NAMALWA (cell line): ENCODE measurements at regions not wholly inside any gene's neighbourhood (a gene's known extent, or its start where the extent isn't known, plus 50 kb on each side); places are given as distances from the start of the nearest gene placed in this dataset.
A peak's percentile ranks its signal among the peaks of the same experiment; 100 is the strongest.

ENCODE experiments used
- DNase-seq: peaks from one replicate; pipeline ENCODE4 v3.0.0-alpha.2; 2015; ENCODE audit warnings: low spot score

GRCh38 chr16:66289986-66290385, 76.5 kb upstream of the CDH5 start:
- no peak for DNase-seq

DNA sequence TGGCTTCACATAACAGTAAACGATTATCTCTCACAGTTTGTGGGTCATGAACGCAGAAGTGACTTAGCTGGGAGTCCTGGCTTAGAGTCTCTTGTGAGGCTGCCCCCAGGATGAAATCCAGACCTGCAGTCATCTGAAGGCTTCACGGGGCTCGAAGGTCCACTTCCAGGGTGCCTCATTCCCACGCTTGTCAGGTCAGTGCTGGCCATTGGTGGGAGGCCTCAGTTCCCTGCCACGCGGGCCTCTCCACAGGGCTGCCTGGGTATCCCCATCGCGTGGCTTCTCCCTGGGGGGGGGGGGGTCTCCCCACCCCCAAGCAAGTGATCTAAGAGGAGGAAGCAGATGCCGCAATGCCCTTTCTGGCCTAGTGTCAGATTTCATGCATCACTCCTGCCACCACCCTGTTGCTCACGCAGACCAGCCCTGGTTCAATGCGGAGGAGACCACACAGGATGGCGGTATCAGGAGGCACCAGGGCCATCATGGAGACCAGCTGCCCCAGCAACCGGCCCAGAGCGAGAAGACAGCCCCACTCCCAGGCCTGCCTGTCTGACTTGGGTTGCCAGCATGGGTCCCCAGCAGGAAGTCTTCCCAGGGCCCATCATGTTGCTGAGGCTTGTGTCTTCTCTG, 77.3 kb upstream of the CDH5 start:
- DNase-seq, result no peak

DNA sequence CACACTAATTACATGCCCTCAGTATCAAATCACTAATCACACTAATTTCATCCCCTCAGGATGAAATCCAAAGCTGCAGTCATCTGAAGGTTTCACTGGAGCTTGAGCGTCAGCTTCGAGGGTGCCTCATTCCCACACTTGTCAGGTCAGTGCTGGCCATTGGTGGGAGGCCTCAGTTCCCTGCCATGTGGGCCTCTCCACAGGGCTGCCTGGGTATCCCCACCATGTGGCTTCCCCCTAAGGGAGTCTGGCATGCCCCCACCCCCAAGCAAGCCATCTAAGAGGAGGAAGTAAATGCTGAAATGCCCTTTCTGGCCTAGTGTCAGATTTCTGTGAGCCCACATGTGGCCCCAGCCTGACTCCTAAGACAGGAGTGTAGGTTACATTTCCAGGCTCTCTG, 78.6 kb upstream of the CDH5 start:
- DNase-seq, result no peak

DNA sequence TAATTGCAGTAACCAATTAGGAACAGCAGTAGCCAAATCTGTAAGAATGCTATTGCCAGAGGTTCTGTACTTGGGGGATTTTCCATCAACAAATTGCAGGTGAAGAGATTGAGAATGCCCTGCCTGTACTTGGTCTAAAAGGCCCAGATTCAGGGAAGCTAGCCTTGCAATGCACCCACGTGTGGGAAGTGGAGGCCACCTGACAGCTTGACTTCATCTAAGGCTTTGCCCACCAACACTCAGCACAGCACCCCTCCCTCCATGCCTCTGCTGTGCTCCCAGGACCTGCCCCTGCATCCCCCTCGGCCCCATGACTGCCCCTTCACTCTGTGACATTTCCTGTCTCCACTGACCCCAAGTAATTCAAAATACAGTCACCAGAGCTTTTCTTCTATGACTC, 79.1 kb upstream of the CDH5 start:
- no peak for DNase-seq

DNA sequence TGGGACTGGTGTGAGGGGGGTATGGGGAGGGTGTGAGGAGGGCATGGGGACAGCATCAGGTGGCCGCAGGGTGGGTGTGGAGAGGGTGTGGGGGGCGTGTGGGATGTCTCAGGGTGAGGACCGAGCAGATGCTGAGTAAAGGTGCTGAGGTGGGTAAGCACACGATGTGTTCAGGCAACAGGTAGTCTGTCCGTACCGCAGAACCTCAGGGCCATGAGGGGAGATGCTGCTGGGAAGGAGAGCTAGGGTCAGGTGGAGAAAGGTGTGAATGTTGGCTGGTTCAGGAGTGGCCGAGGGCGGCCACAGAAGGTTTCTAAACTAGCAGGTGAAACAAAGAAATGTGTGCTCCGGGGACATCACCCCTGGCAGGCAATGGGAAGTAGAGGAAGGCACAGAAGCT, 80.0 kb upstream of the CDH5 start:
- DNase-seq, result no peak

- DNase-seq, result no peak
Measured at GRCh38 chr16:66278604-66279262, 87.8 kb upstream of the CDH5 start.

DNA sequence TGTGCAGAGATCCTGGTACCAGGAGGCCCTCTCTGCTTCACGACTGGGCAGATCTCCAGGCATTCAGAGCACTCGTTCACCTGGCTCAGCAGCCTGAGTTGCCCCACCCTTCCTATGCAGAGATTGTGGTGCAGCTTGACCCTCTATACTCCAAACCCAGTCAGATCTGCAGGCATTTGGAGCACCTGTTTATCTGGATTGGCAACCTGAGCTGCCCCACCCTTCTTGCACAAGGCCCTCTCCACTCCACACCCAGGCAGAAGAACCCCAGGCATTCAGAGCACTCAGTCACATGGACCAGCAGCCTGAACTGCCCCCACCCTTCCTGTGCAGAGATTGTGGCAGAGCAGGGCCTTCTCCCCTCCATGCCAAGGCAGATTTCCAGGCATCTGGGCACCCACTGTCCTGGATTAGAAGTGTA, 88.4 kb upstream of the CDH5 start:
- no peak for DNase-seq

- no peak for DNase-seq
Measured at GRCh38 chr16:66277311-66278070, 89.0 kb upstream of the CDH5 start.

GRCh38 chr16:66275775-66276428, 90.6 kb upstream of the CDH5 start:
- peak; percentile 46 for DNase-seq

GRCh38 chr16:66274335-66275110, 92.0 kb upstream of the CDH5 start:
- DNase-seq, result peak; percentile 49

DNA sequence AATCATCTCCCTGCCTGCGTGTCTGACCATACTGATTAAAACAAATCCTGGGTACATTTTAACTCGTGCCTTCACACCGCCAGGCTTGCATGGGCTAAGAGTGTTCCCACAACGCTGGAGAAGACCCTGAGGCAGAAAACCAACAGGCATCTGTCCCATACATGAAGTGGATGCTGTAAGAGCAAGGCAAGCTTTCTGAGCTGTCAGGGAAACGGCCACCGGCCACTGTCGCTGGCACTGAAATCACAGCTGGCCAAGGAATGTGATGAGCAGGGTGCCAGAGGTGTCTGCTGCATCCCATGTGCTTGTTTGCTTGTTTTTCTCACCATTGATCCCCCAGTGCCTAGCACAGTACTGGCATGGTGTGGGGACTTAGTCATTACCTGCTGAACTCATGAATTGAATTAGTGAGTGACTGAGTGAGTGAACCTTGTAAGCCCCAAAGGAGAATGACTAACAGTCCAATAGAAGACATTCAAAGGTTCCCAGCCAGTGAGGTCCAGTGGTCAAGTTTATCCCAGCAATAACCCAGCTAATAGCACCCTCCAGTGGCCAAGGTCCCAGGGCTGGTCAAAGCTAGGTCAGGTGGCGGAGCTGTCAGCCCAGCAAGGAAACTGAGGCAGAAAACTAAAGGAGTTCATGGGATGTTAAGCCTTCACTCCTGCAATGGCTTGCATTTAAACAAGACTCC, 92.7 kb upstream of the CDH5 start:
- DNase-seq, result no peak

- DNase-seq, result no peak
Measured at GRCh38 chr16:66273053-66273452, 93.4 kb upstream of the CDH5 start.

DNA sequence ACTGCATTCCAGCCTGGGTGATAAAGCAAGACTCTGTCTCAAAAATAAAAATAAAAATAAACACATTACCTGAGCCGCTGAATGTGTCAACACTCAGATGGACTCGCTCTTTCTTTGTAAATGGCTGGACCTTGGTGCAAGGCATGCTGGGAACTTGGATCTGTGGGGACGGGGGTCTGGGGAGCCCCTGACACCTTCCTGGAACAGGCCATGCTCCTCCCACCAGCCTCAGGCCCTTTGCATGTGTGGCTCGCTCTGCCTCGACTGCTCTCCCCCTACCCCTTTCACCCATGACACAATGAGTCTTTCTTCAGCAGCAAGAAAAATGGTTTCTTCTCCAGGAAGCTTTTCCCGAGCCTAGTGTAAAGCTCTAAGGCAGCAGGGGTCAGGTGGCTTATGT, 94.0 kb upstream of the CDH5 start:
- no peak for DNase-seq

GRCh38 chr16:66271074-66272060, 95.1 kb upstream of the CDH5 start:
- DNase-seq, result no peak

- DNase-seq, result peak; percentile 66
Measured at GRCh38 chr16:66270333-66270927, 96.1 kb upstream of the CDH5 start.

DNA sequence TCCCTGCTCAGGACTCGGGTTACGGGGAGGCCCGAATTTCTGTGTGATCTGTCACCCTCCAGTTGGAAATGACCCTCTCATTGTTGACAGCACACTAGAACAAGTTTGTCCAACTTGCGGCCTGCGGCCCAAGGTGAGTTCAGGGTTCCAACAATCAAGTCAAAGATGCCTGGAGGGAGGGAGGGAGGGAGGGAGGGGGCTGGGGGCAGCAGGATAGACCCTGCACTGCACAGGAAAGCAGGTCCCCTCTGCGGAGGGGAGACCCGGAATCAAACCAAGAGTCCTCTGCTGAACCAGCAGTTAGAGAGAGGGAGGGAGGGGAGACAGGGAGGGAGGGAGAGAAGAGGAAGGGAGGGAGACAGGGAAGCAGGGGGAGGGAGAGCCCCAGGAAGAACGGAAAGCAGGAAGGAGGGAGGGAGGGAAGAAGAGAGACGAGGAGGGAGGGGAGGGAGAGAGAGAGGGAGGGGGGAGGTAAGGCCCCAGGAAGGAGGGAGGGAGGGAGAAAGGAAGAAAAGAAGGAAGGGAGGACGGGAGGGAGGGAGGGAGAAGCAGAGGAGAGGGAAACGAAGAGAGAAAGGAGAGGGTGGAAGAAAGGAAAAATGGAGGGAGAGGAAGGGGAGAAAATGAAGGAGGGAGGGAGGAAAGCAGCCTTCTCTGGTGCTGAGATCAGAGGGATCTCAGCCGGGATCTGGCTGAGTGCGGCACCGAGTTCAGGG, 96.7 kb upstream of the CDH5 start:
- DNase-seq, result no peak

DNA sequence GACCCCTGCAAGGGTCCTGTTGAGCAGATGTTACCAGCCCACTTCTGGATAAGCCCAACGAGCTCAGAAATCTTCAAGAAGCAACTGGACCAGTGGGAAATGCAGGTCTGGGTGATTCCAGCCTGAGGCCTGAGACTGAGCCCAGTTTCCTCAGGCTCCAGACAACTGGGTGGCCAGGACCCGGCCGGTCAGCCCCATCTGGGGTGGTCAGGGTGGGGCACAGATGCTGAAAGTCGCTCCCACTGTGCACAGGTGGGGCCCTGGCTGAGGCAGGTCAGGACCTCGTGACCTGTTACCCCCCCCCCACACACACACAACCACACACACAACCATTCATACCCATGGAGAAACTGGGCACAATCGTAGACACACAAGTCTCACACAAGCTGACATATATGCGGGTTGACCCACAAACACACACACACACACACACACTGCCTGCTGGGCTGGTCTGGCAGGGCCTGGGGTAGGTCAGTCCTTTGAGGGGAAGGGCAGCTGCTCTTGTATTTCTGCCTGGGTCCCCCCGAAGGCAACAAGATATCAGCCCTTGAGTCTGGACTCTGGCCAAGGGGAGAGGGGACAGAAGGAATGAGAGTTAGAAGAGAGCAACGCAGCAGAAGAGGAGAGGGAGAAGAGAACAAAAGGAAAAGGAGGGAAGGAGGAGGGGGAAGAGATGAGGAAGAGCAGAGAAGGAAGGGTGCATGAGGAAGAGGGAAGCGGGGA, 99.0 kb upstream of the CDH5 start:
- DNase-seq, result no peak
